ENCODE measurements at regions not wholly inside any gene's neighbourhood (a gene's known extent, or its start where the extent isn't known, plus 50 kb on each side); places are given as distances from the start of the nearest gene placed in this dataset.

GRCh38 chr10:21329995-21330627 lies 195.4 kb downstream of the SKIDA1 start:
- DNase-seq (ENCODE audit: low read depth in 4 of 4, low spot score in 3 of 4): no peak

GRCh38 chr10:21327289-21327993 lies 198.0 kb downstream of the SKIDA1 start:
- no peak for DNase-seq (ENCODE audit: low read depth in 4 of 4, low spot score in 3 of 4)

- DNase-seq (ENCODE audit: low read depth in 4 of 4, low spot score in 3 of 4): no peak
Measured at GRCh38 chr10:21326594-21327288, 198.7 kb downstream of the SKIDA1 start.

- no peak for DNase-seq (ENCODE audit: low read depth in 4 of 4, low spot score in 3 of 4)
Measured at GRCh38 chr10:21318540-21319167, 206.8 kb downstream of the SKIDA1 start.

- no peak for DNase-seq (ENCODE audit: low read depth in 4 of 4, low spot score in 3 of 4)
Measured at GRCh38 chr10:21317902-21318301, 207.6 kb downstream of the SKIDA1 start.

- peak; percentile 76 to 84 (median 81) for DNase-seq (ENCODE audit: low read depth in 4 of 4, low spot score in 3 of 4)
Measured at GRCh38 chr10:21315645-21316220, 209.7 kb downstream of the SKIDA1 start.

- DNase-seq (ENCODE audit: low read depth in 4 of 4, low spot score in 3 of 4): no peak
Measured at GRCh38 chr10:21314906-21315644, 210.4 kb downstream of the SKIDA1 start.

- DNase-seq (ENCODE audit: low read depth in 4 of 4, low spot score in 3 of 4): no peak
Measured at GRCh38 chr10:21314111-21314626, 211.3 kb downstream of the SKIDA1 start.

GRCh38 chr10:21313691-21314090 lies 211.8 kb downstream of the SKIDA1 start:
- DNase-seq (ENCODE audit: low read depth in 4 of 4, low spot score in 3 of 4): no peak

GRCh38 chr10:21311426-21311825 lies 214.1 kb downstream of the SKIDA1 start:
- no peak for DNase-seq (ENCODE audit: low read depth in 4 of 4, low spot score in 3 of 4)

- DNase-seq (ENCODE audit: low read depth in 4 of 4, low spot score in 3 of 4): no peak
Measured at GRCh38 chr10:21309427-21309826, 216.1 kb downstream of the SKIDA1 start.

- DNase-seq (ENCODE audit: low read depth in 4 of 4, low spot score in 3 of 4): no peak
Measured at GRCh38 chr10:21308946-21309345, 216.5 kb downstream of the SKIDA1 start.

GRCh38 chr10:21308018-21308417 lies 217.5 kb downstream of the SKIDA1 start:
- no peak for DNase-seq (ENCODE audit: low read depth in 4 of 4, low spot score in 3 of 4)

- no peak for DNase-seq (ENCODE audit: low read depth in 4 of 4, low spot score in 3 of 4)
Measured at GRCh38 chr10:21304608-21305007, 220.9 kb downstream of the SKIDA1 start.

GRCh38 chr10:21304198-21304597 lies 221.3 kb downstream of the SKIDA1 start:
- DNase-seq (ENCODE audit: low read depth in 4 of 4, low spot score in 3 of 4): no peak

GRCh38 chr10:21300551-21300950 lies 224.9 kb downstream of the SKIDA1 start:
- DNase-seq (ENCODE audit: low read depth in 4 of 4, low spot score in 3 of 4): no peak

GRCh38 chr10:21299330-21299729 lies 226.2 kb downstream of the SKIDA1 start:
- DNase-seq (ENCODE audit: low read depth in 4 of 4, low spot score in 3 of 4): no peak

- DNase-seq (ENCODE audit: low read depth in 4 of 4, low spot score in 3 of 4): no peak
Measured at GRCh38 chr10:21298701-21299100, 226.8 kb downstream of the SKIDA1 start.

- no peak for DNase-seq (ENCODE audit: low read depth in 4 of 4, low spot score in 3 of 4)
Measured at GRCh38 chr10:21297603-21298383, 227.7 kb downstream of the SKIDA1 start.

All from left renal pelvis (tissue), 4 donors.